ENCODE measurements at regions not wholly inside any gene's neighbourhood (a gene's known extent, or its start where the extent isn't known, plus 50 kb on each side); places are given as distances from the start of the nearest gene placed in this dataset.
"Not testable (repeated sequence)": the region's sequence is repeated elsewhere in the genome, so short reads cannot be mapped to it uniquely, and the experiment has no call there.

GRCh38 chr1:24268555-24268954 lies 50.6 kb upstream of the GRHL3 start:
- H3K36me3 ChIP-seq; DNase-seq (ENCODE audit: low read depth in 1 of 2, low spot score in 1 of 2); H3K9me3 ChIP-seq (ENCODE audit: low read depth); H3K4me1 ChIP-seq (ENCODE audit: low read depth); H3K4me3 ChIP-seq; H3K27me3 ChIP-seq; H3K27ac ChIP-seq: not testable (repeated sequence)

DNA sequence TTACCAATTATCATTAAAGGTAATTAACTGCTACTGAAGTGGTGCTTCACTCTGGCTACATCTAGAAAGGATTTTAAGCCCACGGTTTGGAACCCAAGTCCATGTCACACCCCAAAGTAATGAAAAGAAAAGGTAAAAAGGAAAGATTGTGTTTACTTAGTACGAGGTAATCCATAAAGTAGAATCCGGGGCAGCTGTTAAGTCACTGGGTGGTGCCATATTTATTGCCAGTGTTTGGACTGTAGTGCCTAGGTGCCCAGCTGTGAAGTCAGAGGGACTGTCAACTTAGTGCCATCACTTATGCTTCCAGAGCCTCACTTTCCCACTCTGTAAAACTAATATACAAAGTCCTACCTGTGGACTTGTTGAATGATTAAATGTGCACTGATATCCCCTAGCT lies 52.2 kb upstream of the GRHL3 start:
- no peak for DNase-seq (ENCODE audit: low read depth in 1 of 2, low spot score in 1 of 2)
- H3K27me3 ChIP-seq, result no peaks in the 10 kb centered on the region
- no peaks in the 10 kb centered on the region for H3K4me1 ChIP-seq (ENCODE audit: low read depth)
- H3K9me3 ChIP-seq (ENCODE audit: low read depth), result no peaks in the 10 kb centered on the region
- no peak overlapping the region for H3K4me3 ChIP-seq
- TF ChIP-seq, protein P1, sequence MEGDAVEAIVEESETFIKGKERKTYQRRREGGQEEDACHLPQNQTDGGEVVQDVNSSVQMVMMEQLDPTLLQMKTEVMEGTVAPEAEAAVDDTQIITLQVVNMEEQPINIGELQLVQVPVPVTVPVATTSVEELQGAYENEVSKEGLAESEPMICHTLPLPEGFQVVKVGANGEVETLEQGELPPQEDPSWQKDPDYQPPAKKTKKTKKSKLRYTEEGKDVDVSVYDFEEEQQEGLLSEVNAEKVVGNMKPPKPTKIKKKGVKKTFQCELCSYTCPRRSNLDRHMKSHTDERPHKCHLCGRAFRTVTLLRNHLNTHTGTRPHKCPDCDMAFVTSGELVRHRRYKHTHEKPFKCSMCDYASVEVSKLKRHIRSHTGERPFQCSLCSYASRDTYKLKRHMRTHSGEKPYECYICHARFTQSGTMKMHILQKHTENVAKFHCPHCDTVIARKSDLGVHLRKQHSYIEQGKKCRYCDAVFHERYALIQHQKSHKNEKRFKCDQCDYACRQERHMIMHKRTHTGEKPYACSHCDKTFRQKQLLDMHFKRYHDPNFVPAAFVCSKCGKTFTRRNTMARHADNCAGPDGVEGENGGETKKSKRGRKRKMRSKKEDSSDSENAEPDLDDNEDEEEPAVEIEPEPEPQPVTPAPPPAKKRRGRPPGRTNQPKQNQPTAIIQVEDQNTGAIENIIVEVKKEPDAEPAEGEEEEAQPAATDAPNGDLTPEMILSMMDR (IDR thresholded peaks at IDR 0.05; ENCODE audit: low read depth, low read length), result no peak
- no peaks in the 10 kb centered on the region for H3K36me3 ChIP-seq
- H3K27ac ChIP-seq, result no peak overlapping the region

- TF ChIP-seq, protein P1 (IDR thresholded peaks at IDR 0.05; ENCODE audit: low read depth, low read length), result no peak
- Histone ChIP-seq H3K4me3 (no peak overlapping the region), H3K4me1 (ENCODE audit: low read depth) (no peaks in the 10 kb centered on the region), H3K27ac (no peak overlapping the region), H3K9me3 (ENCODE audit: low read depth) (no peaks in the 10 kb centered on the region), H3K36me3 (no peaks in the 10 kb centered on the region), H3K27me3 (no peaks in the 10 kb centered on the region)
- DNase-seq (ENCODE audit: low read depth in 1 of 2, low spot score in 1 of 2), result peak in 1 of 2 donors; percentile 74
These were observed 52.7 kb upstream of the GRHL3 start for GRCh38 chr1:24266398-24266941.

- Histone ChIP-seq H3K4me1 (ENCODE audit: low read depth) (no peaks in the 10 kb centered on the region), H3K27me3 (no peaks in the 10 kb centered on the region), H3K36me3 (no peaks in the 10 kb centered on the region), H3K4me3 (no peak overlapping the region), H3K9me3 (ENCODE audit: low read depth) (no peaks in the 10 kb centered on the region), H3K27ac (no peak overlapping the region)
- TF ChIP-seq, protein P1 (IDR thresholded peaks at IDR 0.05; ENCODE audit: low read depth, low read length), result no peak
- no peak for DNase-seq (ENCODE audit: low read depth in 1 of 2, low spot score in 1 of 2)
These were observed 55.4 kb upstream of the GRHL3 start for GRCh38 chr1:24263746-24264145.

DNA sequence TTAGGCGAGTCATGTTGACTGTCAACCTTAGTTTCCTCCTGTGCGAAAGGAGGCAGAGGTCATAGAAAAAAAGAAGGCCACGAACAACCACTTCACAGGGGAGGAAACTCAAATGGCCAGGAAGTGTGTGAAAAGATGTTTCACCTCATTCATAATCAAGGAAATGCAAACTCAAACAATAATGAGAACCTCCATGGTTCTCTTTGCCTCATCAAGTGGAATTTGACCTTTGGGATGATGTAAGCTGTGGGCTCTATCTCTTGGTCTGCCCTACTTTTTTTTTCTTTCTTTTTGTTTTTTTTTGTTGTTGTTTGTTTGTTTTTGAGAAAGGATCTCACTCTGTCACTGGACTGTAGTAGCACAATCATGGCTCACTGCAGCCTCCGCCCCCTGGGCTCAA lies 55.9 kb upstream of the GRHL3 start:
- TF ChIP-seq, protein P1 (IDR thresholded peaks at IDR 0.05; ENCODE audit: low read depth, low read length), result no peak
- no peaks in the 10 kb centered on the region for H3K4me1 ChIP-seq (ENCODE audit: low read depth)
- no peaks in the 10 kb centered on the region for H3K9me3 ChIP-seq (ENCODE audit: low read depth)

DNA sequence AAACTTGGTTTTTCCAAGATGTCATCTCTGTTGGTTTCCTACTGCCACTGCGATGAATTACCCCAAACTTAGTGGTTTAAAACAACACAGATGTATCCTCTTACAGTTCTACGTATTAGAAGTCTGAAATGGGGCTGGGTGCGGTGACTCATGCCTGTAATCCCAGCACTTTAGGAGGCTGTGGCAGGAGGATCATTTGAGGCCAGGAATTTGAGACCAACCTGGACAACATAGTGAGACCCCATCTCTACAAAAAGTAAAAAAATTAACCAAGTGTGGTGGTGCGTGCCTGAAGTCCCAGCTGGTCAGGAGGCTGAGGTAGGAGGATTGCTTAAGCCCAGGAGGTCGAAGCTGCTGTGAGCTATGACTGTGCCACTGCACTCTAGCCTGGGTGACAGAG lies 57.2 kb upstream of the GRHL3 start:
- TF ChIP-seq, protein P1 (IDR thresholded peaks at IDR 0.05; ENCODE audit: low read depth, low read length), result no peak
- H3K4me1 ChIP-seq (ENCODE audit: low read depth), result no peaks in the 10 kb centered on the region
- no peak for DNase-seq (ENCODE audit: low read depth in 1 of 2, low spot score in 1 of 2)
- no peak overlapping the region for H3K4me3 ChIP-seq
- H3K36me3 ChIP-seq, result no peaks in the 10 kb centered on the region
- no peaks in the 10 kb centered on the region for H3K9me3 ChIP-seq (ENCODE audit: low read depth)
- H3K27me3 ChIP-seq, result no peaks in the 10 kb centered on the region
- H3K27ac ChIP-seq, result no peak overlapping the region

More for the DNA sequence above, 55.9 kb upstream of the GRHL3 start:
- Histone ChIP-seq H3K27ac (no peak overlapping the region), H3K27me3 (no peaks in the 10 kb centered on the region), H3K36me3 (no peaks in the 10 kb centered on the region), H3K4me3 (no peak overlapping the region)
- no peak for DNase-seq (ENCODE audit: low read depth in 1 of 2, low spot score in 1 of 2)

Data from cardiac muscle cell (in vitro differentiated cells and primary cell).